IPS-NIHi11 (cell line): ENCODE measurements at regions not wholly inside any gene's neighbourhood (a gene's known extent, or its start where the extent isn't known, plus 50 kb on each side); places are given as distances from the start of the nearest gene placed in this dataset.

Source experiments
- DNase-seq: peaks from one replicate; pipeline ENCODE4 v3.0.0; 2012; ENCODE audit warnings: mixed read lengths, low spot score

DNA sequence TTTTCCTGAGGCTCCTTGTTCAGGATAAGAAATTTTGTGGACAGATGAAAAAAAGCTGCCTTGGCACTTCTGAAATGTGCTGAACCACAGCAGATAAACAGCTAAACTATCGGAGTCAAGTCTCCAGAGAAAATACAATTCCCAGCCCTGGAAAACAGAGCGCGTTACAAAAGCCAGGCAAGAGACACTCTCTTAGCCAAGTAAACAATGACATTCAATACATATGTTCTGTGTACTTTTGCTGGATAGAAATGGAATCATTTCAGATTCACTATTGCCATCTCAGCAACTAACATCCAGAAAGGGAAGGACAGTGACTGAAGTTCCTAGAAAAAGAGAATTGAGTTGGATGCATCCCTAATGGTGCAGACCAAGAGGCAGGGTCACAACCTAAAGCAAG is 196.8 kb upstream of the NRSN1 start:
- no peak for DNase-seq

DNA sequence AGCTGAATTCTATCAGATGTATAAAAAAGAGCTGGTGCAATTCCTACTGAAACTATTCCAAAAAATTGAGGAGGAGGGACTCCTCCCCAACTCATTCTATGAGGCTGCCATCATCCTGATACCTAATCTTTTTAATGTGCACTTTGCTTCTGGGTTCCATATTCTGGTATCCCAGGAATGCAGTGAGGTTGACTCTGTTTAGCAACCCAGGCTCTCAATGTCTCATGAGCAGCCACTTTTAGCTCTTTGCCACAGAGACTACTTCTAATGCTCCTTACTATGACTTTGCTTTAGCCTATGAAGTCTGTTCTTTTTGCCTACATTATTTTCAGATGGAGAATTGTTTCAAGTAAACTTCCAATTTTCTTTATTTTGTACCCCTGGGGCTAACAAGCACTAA is 185.5 kb upstream of the NRSN1 start:
- no peak for DNase-seq

DNA sequence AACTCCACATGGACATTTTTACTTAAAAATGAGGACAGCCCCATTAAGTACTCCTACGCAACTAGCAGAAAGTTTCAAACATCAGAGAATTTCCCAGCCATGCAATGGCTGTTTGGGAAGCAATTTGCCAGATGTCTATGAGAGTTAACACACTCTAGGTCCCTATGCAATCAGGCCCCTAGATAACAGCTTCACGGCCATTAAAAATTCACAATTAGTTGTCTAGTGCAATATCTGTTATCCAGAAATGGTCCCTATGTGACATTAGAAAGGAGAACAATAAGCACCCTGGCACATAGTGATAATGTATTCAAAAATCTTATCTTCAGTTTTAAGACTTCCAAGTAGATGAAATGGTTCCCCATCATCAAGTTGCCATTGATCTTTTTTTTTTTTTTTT is 174.3 kb upstream of the NRSN1 start:
- DNase-seq: no peak

- DNase-seq: no peak
Measured at GRCh38 chr6:23952245-23952644, 173.8 kb upstream of the NRSN1 start.

DNA sequence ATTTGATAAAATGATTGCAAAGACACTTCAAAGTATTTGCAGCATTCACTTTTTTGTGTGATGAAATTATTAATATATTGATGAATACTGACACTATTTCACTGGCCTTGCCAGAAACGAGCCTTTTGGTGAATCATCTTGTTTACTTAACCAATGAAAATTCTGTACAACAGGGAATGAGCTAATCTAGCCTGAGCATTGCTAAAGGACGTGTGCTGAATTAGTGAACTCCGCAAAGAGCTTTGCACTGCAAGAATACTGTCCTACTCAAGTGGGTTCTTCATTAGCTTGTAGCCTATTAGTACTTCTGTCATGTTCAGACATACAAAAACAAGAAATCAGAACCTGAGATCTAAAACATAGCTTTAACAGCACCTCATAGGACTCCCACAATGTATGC is 172.0 kb upstream of the NRSN1 start:
- DNase-seq: no peak

DNA sequence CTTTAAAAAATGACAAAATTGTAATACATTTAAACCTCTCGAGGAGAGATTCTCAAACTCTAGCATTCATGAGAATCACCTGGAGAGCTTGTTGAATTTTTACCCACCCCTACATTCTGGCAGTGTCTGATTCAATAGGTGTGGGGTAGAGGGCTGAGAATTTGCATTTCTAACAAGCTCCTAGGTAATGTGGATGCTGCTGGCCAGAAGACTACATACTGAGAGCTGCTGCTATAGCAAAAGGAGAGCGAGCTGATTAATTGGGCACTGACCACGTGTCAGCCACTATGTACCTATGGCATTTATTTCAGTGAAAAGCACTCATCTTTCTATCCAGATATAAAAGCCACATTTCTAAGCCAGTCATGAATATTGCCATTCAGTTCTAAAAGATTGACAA is 169.0 kb upstream of the NRSN1 start:
- no peak for DNase-seq

- DNase-seq: no peak
Measured at GRCh38 chr6:23964865-23965264, 161.2 kb upstream of the NRSN1 start.

- DNase-seq: no peak
Measured at GRCh38 chr6:23969344-23969743, 156.7 kb upstream of the NRSN1 start.

DNA sequence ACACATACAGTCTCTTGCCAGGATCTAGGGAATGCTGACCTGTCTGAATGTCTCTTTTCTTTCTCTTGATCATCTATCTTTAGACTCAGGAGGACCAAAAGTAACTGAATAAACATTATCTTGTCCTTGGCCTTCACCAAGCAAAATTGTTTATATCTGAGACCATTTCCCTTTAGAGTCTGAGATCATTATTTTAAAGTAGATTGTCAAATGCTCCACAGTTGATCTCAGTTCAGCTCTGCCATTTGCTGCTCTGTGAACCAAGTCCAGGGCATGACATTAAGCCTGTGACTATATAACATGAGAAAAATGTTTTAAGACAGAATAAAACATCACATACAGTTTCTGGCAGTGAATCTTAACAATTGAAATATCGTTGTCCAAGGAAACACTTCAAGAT is 148.3 kb upstream of the NRSN1 start:
- DNase-seq: no peak

GRCh38 chr6:23980965-23981364 is 145.1 kb upstream of the NRSN1 start:
- no peak for DNase-seq

DNA sequence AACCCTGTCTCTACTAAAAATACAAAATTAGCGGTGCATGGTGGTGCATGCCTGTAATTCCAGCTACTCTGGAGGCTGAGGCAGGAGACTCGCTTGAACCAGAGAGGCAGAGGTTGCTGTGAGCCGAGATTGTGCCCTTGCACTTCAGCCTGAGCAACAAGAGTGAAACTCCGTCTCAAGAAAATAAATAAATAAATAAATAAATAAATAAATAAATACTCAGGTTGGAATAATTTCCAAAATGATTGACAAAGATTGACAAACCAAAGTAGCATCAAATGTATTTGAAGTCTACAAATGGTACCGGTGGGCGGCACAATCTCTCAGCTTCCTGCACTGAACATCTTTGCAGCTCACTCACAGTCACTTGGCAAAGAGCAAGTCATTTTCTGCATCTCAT is 144.1 kb upstream of the NRSN1 start:
- DNase-seq: no peak

- peak; percentile 8 for DNase-seq
Measured at GRCh38 chr6:23983735-23984134, 142.3 kb upstream of the NRSN1 start.

GRCh38 chr6:23985015-23985414 is 141.0 kb upstream of the NRSN1 start:
- DNase-seq: no peak

DNA sequence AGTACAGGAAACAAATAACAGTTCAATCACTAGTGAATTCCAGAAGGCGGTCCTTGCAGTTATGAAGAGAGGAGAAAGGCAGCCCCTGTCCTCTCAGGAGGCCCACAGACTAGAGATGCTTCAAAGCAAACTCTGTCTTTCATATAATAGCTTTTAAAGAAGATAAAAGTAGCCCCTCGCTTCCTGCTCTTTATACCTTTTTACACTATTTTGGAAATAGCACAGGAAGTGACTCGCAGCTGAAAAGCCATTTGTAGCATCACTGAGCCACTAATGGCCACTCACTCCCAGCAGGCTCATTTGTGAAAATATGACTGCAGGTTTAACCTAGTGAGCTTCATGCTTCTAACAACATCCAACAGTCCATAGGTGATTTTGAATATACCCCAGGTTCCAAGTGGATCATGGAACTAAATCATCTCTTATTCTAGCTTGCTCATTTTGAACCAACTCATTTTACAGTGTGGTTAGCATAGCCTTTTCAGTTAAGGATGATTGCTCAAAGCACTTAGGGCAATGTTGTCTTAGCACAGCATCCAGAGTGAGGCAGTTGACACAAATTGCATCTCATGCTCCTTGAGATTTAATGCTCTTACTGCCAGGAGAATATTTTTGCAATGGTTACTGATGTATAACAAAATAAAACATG is 136.0 kb upstream of the NRSN1 start:
- no peak for DNase-seq

DNA sequence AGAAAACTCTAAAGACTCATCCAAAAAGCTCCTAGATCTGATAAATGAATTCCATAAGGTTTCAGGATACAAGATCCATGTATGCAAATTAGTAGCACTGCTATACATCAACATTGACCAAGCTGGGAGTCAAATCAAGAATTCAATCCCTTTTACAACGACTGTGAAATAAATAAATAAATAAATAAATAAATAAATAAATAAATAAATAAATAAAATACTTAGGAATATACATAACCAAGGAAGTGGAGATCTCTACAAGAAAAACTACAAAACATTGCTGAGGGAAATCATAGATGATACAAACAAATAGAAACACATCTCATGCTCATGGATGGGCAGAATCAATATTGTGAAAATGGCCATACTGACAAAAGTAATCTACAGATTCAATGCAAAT is 132.0 kb upstream of the NRSN1 start:
- no peak for DNase-seq

- no peak for DNase-seq
Measured at GRCh38 chr6:24004062-24004461, 122.0 kb upstream of the NRSN1 start.

- DNase-seq: no peak
Measured at GRCh38 chr6:24004659-24005058, 121.4 kb upstream of the NRSN1 start.

GRCh38 chr6:24006254-24006653 is 119.8 kb upstream of the NRSN1 start:
- no peak for DNase-seq

- DNase-seq: no peak
Measured at GRCh38 chr6:24009319-24009718, 116.7 kb upstream of the NRSN1 start.

- no peak for DNase-seq
Measured at GRCh38 chr6:24010133-24010532, 115.9 kb upstream of the NRSN1 start.

DNA sequence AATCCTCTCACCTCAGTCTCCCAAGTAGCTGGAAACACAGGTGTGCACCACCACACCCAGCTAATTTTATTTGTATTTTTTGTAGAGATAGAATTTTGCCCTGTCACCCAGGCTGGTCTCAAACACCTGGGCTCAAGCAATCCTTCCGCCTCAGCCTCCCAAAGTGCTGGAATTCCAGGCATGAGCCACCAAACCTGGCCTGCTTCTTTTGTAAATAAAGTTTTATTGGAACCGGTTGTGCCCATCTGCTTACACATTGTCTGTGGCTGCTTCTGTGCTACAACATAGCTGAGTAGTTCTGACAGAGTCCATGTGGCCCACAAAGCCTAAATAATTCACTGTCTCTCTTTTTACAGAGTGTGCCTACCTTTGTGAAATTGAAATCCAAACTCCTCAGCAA is 109.7 kb upstream of the NRSN1 start:
- DNase-seq: no peak

DNA sequence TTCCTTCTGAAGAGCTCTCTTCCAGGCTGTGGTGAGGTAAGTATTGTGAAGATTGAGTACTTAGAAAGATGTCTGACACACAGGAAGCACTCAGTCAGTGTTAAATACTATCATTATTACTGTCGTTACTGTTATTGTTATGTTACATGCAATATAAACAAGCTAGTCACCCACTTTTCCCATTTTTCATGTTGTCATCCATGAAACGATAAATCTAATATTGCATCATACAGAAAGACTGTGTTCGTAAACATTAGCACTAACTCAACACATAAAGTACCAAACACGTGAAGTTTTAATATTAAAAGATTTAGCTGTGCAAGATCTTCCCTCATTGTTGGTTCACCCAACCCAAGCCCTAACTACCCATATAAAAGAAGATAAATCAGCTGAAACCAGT is 109.2 kb upstream of the NRSN1 start:
- no peak for DNase-seq

DNA sequence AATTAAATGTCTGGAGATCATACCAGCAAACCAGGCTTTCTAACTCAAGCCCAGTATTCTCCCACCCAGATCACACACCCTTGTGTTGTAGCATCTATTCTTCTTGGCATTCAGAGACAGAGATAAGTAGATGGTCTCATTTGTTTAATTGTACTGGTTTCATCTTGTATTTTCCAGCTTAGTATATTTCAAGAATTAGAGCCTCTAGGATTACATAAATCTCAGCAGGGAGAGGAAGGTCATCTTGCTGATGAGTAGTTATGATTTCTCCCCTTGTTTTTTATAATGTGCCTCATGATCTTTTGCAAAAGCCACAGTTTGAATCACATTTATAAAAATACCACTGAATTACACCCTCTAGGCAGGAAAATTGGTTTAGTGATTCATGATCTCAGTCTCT is 106.6 kb upstream of the NRSN1 start:
- DNase-seq: no peak

GRCh38 chr6:24019830-24020229 is 106.2 kb upstream of the NRSN1 start:
- no peak for DNase-seq

GRCh38 chr6:24026050-24026449 is 100.0 kb upstream of the NRSN1 start:
- DNase-seq: peak; percentile 6
